ENCODE measurements at regions not wholly inside any gene's neighbourhood (a gene's known extent, or its start where the extent isn't known, plus 50 kb on each side); places are given as distances from the start of the nearest gene placed in this dataset.

- no peak for TF ChIP-seq CTCF (IDR thresholded peaks at IDR 0.05 in 8 of 11, conservative IDR thresholded peaks at IDR 0.05 in 3 of 11)
- no peak for TF ChIP-seq POLR2AphosphoS5 (IDR thresholded peaks at IDR 0.05)
- no peak for TF ChIP-seq POLR2A (IDR thresholded peaks at IDR 0.05)
These were observed 329.9 kb downstream of the CDC5L start for GRCh38 chr6:44717431-44717830.
